ENCODE measurements at regions not wholly inside any gene's neighbourhood (a gene's known extent, or its start where the extent isn't known, plus 50 kb on each side); places are given as distances from the start of the nearest gene placed in this dataset.

DNA sequence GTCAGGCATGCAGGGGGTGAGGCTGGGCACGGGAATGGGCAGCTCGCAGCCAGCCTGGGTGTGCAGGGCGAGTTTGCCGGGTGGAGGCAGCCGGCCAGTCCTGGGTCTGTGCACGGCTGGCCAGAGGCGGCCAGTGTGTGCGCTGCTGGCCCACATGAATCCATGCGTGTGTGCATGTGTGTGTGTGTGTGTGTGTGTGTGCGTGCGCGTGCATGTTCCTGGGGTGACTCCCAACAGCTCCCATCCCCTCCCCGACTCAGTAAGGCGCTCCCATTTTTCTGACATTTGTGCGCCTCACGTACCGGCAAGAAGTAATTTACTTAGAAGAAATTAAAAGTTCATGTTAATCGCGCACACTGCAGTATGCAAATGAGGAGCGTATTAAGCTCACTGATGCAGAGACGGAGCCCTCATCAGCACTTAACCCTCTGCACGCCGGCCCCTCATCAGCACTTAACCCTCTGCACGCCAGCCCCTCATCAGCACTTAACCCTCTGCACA lies 55.4 kb upstream of the ACSF3 start:
- H3K27ac Mint-ChIP-seq (ENCODE audit: unreplicated experiment) = no peak overlapping the region
- peaks cover 33% of the 10 kb centered on the region for H3K27me3 Mint-ChIP-seq (ENCODE audit: low read depth)
- no peak overlapping the region for H3K4me3 Mint-ChIP-seq (ENCODE audit: unreplicated experiment)
- peak; percentile 72 for DNase-seq (ENCODE audit: low spot score)
- no peaks in the 10 kb centered on the region for H3K9me3 Mint-ChIP-seq (ENCODE audit: low read depth)
- TF ChIP-seq, protein P1, sequence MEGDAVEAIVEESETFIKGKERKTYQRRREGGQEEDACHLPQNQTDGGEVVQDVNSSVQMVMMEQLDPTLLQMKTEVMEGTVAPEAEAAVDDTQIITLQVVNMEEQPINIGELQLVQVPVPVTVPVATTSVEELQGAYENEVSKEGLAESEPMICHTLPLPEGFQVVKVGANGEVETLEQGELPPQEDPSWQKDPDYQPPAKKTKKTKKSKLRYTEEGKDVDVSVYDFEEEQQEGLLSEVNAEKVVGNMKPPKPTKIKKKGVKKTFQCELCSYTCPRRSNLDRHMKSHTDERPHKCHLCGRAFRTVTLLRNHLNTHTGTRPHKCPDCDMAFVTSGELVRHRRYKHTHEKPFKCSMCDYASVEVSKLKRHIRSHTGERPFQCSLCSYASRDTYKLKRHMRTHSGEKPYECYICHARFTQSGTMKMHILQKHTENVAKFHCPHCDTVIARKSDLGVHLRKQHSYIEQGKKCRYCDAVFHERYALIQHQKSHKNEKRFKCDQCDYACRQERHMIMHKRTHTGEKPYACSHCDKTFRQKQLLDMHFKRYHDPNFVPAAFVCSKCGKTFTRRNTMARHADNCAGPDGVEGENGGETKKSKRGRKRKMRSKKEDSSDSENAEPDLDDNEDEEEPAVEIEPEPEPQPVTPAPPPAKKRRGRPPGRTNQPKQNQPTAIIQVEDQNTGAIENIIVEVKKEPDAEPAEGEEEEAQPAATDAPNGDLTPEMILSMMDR (IDR thresholded peaks at IDR 0.05) = no peak
- no peaks in the 10 kb centered on the region for H3K4me1 Mint-ChIP-seq (ENCODE audit: low read depth)
- no peaks in the 10 kb centered on the region for H3K36me3 Mint-ChIP-seq (ENCODE audit: low read depth)

DNA sequence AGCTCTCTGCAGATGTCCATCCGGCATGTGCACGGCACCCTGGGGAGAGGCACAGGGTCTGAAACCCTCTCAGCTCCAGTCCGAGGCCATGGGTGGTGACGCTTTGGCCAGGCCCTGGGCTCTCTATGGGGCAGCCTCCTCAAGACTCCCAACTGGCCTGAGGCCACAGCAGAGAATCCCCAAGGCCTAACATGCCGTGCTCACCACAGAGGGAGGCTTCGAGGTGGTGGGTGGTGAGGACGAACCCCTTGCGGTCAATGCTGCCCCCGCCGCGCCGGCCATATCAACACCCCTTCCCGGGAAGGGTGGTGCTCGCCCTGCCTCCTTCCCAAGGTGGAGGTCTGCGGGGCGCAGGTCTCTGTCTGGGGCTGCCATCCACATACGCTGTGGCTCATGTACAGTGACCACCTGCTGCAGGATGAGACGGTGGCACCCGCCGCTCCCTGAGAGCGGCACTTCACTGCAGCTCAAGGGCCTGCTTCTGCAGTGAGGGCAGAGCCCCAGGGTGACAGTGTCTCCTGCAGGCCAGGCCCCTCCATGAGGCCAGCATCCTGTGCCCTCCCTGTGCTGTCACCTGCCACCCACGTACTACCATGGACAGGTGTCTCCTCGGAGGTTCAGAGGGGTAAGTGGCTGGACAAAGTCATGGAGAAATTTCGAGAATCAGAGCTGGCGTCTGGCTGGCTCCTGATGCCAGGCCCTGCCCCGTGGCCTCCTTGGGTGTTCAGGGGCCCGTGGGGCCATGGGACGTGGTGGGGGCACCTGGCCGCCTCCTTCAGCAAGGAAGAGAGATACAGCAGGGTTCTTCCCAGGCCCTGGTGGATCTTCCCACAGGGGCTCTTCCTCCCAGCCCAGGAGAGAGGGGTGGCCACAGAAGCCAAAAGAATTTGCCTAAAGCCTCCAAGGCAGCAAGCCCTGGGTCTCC lies 54.6 kb upstream of the ACSF3 start:
- Mint-ChIP-seq H3K27me3 (ENCODE audit: low read depth) (peaks cover 27% of the 10 kb centered on the region), H3K4me1 (ENCODE audit: low read depth) (no peaks in the 10 kb centered on the region), H3K27ac (ENCODE audit: unreplicated experiment) (no peak overlapping the region), H3K9me3 (ENCODE audit: low read depth) (no peaks in the 10 kb centered on the region), H3K4me3 (ENCODE audit: unreplicated experiment) (no peak overlapping the region), H3K36me3 (ENCODE audit: low read depth) (no peaks in the 10 kb centered on the region)
- TF ChIP-seq, protein P1 (IDR thresholded peaks at IDR 0.05) = no peak
- DNase-seq (ENCODE audit: low spot score) = peak; percentile 77

DNA sequence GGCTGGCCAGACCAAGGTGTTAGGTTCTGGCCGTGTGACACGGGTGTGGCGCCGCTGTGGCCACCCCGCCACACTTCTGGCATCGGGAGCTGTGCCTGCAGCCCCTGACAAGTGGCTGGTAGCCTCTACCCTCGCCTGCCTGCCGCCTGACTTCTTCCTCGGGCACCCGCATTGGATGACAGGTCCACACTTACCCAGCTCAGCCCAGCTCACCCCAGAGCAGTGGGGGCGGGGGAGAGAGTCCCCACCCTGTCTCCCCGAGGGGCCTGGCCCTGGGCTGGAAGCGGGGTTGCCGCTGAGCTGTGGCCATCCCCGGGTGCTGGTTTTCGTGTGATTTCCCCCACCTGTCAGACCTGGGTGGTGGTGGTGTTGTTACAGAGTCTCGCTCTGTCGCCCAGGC lies 53.9 kb upstream of the ACSF3 start:
- H3K4me3 Mint-ChIP-seq (ENCODE audit: unreplicated experiment) = no peak overlapping the region
- H3K4me1 Mint-ChIP-seq (ENCODE audit: low read depth) = no peaks in the 10 kb centered on the region
- TF ChIP-seq, protein P1 (IDR thresholded peaks at IDR 0.05) = no peak
- H3K27ac Mint-ChIP-seq (ENCODE audit: unreplicated experiment) = no peak overlapping the region
- peaks cover 24% of the 10 kb centered on the region for H3K27me3 Mint-ChIP-seq (ENCODE audit: low read depth)
- H3K9me3 Mint-ChIP-seq (ENCODE audit: low read depth) = no peaks in the 10 kb centered on the region
- DNase-seq (ENCODE audit: low spot score) = peak; percentile 82
- no peaks in the 10 kb centered on the region for H3K36me3 Mint-ChIP-seq (ENCODE audit: low read depth)

DNA sequence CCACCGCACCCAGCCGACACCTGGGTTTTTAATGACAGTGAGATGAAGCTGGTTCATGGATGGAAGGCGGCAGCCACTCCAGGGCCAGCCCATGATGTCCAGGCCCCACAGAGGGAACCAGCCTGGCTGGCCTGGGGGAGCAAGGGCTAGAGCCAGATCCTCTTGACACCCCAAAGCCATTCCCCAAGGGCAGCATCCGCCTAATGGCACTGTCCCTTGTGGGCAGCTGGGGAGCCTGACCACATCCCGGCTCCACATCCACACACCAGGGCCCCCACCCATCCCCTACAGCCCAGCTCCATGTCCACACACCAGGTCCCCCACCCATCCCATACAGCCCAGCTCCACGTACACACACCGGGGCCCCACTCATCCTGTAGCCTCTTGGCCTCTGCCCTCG lies 53.3 kb upstream of the ACSF3 start:
- H3K4me1 Mint-ChIP-seq (ENCODE audit: low read depth) = no peaks in the 10 kb centered on the region
- TF ChIP-seq, protein P1 (IDR thresholded peaks at IDR 0.05) = no peak
- peak; percentile 66 for DNase-seq (ENCODE audit: low spot score)

DNA sequence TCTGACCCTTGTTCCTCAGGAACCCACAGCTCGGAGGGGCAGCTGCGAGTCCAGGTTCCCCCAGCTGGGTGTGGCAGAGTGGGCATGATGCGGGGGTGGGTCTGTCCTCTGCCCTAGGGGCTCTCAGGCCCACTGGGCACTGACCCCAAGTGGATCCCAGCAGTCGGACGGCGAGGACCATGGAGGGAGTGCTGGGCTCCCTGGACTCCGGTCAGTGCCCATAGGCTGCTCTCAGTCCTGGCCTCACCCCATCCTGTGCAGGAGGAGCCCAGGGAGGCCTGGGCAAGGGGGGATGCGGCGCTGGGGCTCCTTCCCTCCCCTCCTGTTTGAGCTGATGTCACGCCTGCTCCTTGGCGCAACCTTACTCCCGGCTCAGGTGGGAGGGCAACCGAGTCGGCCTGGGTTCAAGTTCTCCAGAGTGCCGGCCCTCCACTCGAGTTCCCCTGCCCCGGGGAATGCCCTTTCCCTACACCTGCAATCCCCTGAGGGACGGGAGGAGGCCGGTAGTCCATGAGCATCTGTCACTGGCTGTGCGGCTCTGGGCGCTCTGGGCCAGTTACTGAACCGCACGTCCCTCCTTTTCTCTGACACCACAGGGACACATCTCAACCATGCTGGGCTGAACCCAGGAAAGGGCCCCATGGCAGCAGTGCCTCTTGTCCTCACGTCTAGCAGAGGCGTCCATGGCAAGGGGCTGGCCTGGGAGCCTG lies 52.6 kb upstream of the ACSF3 start:
- Mint-ChIP-seq H3K27me3 (ENCODE audit: low read depth) (peaks cover 16% of the 10 kb centered on the region), H3K27ac (ENCODE audit: unreplicated experiment) (no peak overlapping the region), H3K4me1 (ENCODE audit: low read depth) (no peaks in the 10 kb centered on the region), H3K4me3 (ENCODE audit: unreplicated experiment) (no peak overlapping the region), H3K9me3 (ENCODE audit: low read depth) (peaks cover 3% of the 10 kb centered on the region), H3K36me3 (ENCODE audit: low read depth) (no peaks in the 10 kb centered on the region)
- TF ChIP-seq, protein P1 (IDR thresholded peaks at IDR 0.05) = no peak
- DNase-seq (ENCODE audit: low spot score) = peak; percentile 86

More for the DNA sequence above, 53.3 kb upstream of the ACSF3 start:
- Mint-ChIP-seq H3K27ac (ENCODE audit: unreplicated experiment) (no peak overlapping the region), H3K36me3 (ENCODE audit: low read depth) (no peaks in the 10 kb centered on the region), H3K9me3 (ENCODE audit: low read depth) (no peaks in the 10 kb centered on the region), H3K27me3 (ENCODE audit: low read depth) (peaks cover 20% of the 10 kb centered on the region), H3K4me3 (ENCODE audit: unreplicated experiment) (no peak overlapping the region)

Data from chondrocyte (in vitro differentiated cells).